GM21717 (cell line): ENCODE measurements at regions not wholly inside any gene's neighbourhood (a gene's known extent, or its start where the extent isn't known, plus 50 kb on each side); places are given as distances from the start of the nearest gene placed in this dataset.
A peak's percentile ranks its signal among the peaks of the same experiment; 100 is the strongest.
"Not testable (repeated sequence)": the region's sequence is repeated elsewhere in the genome, so short reads cannot be mapped to it uniquely, and the experiment has no call there.

Source experiments
- ATAC-seq: cut with Tn5 transposase; IDR thresholded peaks from one replicate; pipeline ENCODE4 v1.9.1; 2021; ENCODE audit warnings: mild to moderate bottlenecking, moderate library complexity; ENCODE audit not compliant: unreplicated experiment

- ATAC-seq = not testable (repeated sequence)
These were observed 65.9 kb upstream of the METTL9 start for GRCh38 chr16:21533474-21533873.

- ATAC-seq = not testable (repeated sequence)
These were observed 64.8 kb upstream of the METTL9 start for GRCh38 chr16:21534561-21534960.

GRCh38 chr16:21535201-21535600, 64.2 kb upstream of the METTL9 start:
- not testable (repeated sequence) for ATAC-seq

- ATAC-seq = not testable (repeated sequence)
These were observed 62.6 kb upstream of the METTL9 start for GRCh38 chr16:21536740-21537139.

GRCh38 chr16:21537598-21537997, 61.8 kb upstream of the METTL9 start:
- not testable (repeated sequence) for ATAC-seq

- ATAC-seq = not testable (repeated sequence)
These were observed 60.2 kb upstream of the METTL9 start for GRCh38 chr16:21539107-21539618.

- ATAC-seq = peak; percentile 62
These were observed 58.5 kb upstream of the METTL9 start for GRCh38 chr16:21540770-21541433.

- peak; percentile 36 for ATAC-seq
These were observed 57.7 kb upstream of the METTL9 start for GRCh38 chr16:21541611-21542051.

- ATAC-seq = not testable (repeated sequence)
These were observed 57.3 kb upstream of the METTL9 start for GRCh38 chr16:21542075-21542474.

GRCh38 chr16:21542491-21543124, 56.8 kb upstream of the METTL9 start:
- not testable (repeated sequence) for ATAC-seq

GRCh38 chr16:21543151-21543836, 56.1 kb upstream of the METTL9 start:
- not testable (repeated sequence) for ATAC-seq

- not testable (repeated sequence) for ATAC-seq
These were observed 53.6 kb upstream of the METTL9 start for GRCh38 chr16:21545664-21546326.

- not testable (repeated sequence) for ATAC-seq
These were observed 50.0 kb upstream of the METTL9 start for GRCh38 chr16:21549396-21549795.
